NCI-H2107 treated with DMSO at 0.1 percent for 48 hours (cell line): ENCODE measurements at regions not wholly inside any gene's neighbourhood (a gene's known extent, or its start where the extent isn't known, plus 50 kb on each side); places are given as distances from the start of the nearest gene placed in this dataset.

Experiments used
- DNase-seq: peaks from one replicate; lab custom pipeline; 2025; ENCODE audit not compliant: unreplicated experiment; lab: John Stamatoyannopoulos, UW

GRCh38 chr11:134572741-134573675 lies 161.0 kb upstream of the B3GAT1 start:
- no peak for DNase-seq

GRCh38 chr11:134571301-134571700 lies 159.3 kb upstream of the B3GAT1 start:
- DNase-seq, result no peak

DNA sequence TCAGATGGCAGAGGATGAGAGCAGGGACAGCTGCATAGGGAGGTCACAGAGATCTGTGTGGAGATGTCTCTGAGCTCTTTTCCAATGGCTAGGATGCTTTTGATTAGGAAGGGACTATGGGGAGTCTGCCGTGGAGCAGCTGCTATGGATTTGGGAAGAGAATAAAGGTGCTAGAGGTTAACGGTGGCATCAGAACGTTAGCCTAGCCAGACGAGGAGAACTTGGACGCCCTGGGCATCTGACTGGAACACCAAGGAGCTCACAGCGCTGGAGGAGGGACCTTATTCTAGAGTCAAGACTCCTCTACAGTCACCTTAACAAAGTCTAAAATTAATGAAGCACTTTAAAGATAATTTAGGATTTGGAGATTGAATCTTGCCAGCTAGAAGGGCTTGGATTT lies 157.2 kb upstream of the B3GAT1 start:
- DNase-seq, result no peak

DNA sequence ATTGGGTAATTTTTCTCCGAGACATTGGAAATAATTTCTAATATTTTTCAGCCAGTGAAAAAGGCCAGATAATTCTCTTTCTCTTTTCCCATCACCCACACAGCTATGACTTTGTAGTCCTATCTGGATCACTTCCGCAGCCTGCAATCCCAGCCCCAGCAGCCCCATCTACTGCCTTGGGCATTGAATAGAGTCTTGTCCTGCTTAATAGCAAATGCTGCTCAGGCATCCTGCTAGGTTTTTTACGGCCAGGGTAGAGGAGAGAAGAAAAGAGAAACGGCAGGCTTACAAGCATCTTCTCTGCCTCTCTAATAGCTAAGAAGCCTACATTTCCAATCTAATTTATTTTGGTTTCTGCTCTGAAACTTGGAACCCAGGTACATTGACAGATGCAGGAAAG lies 154.3 kb upstream of the B3GAT1 start:
- DNase-seq, result no peak

DNA sequence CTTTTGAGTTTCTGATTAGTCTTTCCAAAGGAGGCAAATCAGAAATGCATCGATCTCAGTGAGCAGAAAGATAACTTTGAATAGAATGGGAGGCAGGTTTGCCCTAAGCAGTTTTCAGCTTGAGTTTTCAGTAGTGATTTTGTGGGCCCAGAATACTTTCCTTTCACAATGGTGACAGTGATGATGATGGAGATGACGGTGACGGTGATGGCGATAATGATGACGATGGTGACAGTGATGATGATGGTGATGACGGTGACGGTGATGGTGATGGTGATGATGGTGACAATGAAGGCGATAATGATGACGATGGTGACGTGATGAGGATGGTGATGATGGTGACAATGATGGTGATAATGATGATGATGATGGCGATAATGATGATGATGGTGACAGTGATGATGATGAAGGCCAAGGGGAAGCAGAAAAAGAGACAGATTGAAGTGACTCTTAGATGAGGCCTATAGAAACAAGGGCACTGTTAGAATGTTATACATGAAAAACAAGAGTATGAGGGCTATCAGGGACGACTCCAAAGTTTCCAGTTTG lies 153.4 kb upstream of the B3GAT1 start:
- DNase-seq, result no peak

DNA sequence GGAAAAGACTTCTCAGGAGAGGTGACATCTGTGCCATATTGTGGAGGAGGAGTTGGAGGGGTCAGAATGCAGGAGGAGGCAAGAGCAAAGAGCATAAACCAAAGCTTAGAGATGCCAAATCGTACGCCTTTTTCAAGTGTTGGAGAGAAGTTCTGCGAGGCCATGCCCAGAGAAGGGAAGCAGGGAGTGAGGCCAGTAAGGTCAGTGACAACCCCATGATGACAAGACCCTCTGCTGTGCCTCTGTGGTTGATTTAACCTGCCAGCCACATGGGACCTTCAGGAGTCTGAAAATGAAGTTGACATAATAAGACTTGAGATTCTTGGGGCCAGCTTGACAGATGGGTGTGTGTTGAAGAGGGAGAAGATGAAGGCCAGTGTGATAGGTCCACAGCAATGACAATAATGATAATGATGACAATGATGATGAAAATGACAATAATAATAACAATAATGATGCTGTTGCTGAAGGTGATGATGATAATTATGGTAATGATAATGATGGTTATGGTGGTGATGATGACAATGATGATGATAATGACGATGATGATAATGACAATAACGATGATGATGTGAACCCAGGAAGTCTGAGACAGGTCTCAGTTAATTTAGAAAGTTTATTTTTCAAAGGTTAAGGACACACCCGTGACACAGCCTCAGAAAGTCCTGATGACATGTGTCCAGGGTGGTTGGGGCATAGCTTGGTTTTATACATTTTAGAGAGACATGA lies 152.6 kb upstream of the B3GAT1 start:
- no peak for DNase-seq

GRCh38 chr11:134562941-134563471 lies 151.0 kb upstream of the B3GAT1 start:
- no peak for DNase-seq

DNA sequence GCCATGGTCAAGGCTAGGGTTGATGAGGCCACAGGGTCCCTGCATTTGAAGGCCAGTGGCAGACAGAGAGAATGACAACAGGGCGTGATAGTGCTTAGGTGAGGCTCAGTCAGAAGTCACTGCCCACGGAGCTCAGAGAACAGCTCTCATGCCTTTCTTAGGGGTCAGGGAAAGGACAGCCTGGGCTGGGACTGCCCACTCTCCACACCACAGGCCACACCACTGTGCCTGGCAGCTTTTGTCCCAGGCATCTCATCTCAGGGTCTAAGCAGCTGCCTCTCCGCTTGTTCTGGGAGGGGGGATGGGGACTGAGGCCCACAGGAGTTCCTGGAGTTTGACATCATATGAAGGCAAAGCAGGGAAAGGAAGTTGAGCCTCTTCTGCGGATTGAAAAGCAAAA lies 150.2 kb upstream of the B3GAT1 start:
- no peak for DNase-seq

- no peak for DNase-seq
Observed at GRCh38 chr11:134561331-134561720, 149.3 kb upstream of the B3GAT1 start.

GRCh38 chr11:134560566-134561330 lies 148.7 kb upstream of the B3GAT1 start:
- DNase-seq, result peak; percentile 5

DNA sequence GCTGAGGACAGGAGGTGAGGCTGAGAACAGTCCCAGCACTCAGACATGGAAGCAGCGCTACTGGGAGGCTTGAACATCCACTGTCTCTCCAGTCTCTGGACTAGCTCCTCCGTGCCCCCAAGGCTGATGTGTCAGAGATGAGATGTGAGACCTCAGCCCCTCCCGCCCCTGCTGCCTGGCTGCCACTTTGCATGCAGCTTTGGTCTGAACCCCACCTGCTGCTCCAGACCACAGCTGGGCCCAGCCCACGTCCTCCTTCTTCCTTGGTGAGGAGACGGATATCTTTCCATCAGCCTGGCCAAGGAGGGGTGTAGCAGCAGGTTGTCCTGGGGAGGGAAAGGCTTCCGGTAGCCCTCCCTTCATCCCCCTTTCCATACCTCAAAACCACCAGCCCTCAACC lies 148.0 kb upstream of the B3GAT1 start:
- no peak for DNase-seq

DNA sequence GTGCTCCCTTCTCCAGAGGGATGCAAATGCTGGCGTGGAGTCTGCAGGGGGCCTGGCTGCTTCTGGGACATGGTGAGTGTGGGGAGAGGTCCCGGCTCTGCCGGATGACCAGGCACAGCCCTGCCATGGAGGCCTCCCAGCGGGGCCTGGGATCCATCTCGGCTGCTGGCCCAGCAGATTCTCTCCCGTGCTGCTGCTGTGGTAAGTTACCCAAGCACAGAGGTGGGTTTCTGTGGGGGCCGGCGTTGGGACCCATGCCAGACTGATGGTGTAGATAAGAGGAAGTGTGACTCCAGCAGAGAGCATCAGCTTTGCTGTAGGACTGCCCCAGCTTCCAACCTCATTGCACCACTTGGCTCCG lies 147.5 kb upstream of the B3GAT1 start:
- no peak for DNase-seq

GRCh38 chr11:134558916-134559601 lies 147.0 kb upstream of the B3GAT1 start:
- DNase-seq, result no peak

DNA sequence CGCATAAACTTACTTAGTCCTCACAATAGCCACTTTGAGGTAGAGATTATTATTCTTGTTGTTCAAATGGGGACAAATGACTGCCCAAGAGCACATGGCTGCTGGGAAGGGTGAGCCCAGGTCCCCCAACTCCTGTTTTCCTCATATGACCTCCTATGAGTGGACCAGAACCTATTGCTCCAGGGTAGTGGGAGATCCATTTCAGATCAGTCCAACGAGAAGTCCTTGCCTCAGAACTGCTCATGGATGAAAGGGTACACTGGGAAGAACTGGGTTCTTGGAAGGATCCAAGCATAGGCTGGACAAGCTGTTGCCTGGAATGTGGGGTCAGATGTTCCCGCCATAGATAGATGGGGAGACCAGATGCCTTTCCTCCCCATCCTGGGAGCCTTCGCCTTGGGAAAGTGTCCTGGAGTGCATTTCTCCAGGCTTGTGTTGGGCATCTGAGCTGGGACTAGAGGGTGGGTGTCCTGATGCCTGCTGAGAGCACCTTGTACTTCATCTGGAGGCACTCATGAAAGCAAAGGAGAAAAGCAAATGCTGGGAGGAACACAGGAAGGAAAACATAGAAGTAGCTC lies 146.3 kb upstream of the B3GAT1 start:
- no peak for DNase-seq

- no peak for DNase-seq
Observed at GRCh38 chr11:134557571-134558257, 145.7 kb upstream of the B3GAT1 start.

DNA sequence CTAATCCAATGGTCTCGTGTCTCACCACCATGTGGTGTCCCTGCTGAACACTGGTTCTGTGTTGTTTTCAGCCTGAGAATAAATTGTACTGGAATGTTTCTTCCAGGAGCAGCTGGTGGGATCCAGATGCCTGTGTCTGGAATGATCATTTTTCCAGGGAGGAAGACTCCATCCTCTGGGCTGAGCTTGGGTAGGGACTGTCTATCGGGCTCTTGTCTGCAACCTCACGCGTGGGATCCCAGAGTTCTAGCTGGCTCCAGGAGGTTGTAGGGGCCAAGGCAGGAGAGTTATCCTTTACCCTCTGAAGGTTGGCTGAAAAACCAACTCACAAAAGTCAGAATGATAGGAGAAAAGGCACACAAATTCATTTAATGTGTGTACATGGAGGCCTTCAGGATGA lies 144.1 kb upstream of the B3GAT1 start:
- no peak for DNase-seq

- DNase-seq, result no peak
Observed at GRCh38 chr11:134555510-134555909, 143.5 kb upstream of the B3GAT1 start.

DNA sequence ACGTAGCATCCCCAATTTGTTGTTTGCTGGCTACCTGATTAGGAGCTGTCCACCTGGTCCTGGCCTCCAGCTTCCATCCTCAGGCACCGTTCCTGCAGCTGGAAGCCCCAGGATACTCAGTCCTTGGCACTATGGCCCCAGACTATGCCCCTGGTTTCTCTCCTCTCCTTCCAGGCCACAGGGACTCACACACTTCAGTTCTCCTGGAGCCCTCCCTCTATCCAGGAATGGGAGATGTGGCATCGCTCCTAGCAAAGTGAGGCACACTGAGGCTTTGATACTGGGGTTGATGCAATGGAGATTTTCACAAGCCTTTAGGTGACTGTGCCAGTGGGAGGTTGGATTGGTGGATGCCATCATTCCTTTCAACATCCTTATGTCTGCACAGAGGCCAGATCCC lies 142.8 kb upstream of the B3GAT1 start:
- DNase-seq, result no peak

GRCh38 chr11:134554106-134554505 lies 142.1 kb upstream of the B3GAT1 start:
- no peak for DNase-seq

DNA sequence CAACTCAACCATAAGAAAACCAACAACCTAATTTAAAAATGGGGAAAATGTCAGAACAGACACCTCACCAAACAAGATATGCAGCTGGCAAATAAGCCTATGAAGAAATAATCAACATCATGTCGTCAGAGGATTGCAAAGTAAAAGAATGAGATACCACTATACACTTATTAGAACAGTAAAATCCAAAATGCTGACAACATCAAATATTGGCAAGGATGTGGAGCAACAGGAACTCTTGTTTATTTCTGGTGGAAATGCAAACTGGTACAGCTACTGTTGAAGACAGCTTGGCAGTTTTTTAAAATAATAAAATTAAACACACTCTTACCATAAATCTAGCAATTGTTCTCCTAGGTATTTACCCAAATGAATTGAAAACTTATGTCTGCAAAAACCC lies 140.7 kb upstream of the B3GAT1 start:
- DNase-seq, result no peak
